ENCODE measurements at regions not wholly inside any gene's neighbourhood (a gene's known extent, or its start where the extent isn't known, plus 50 kb on each side); places are given as distances from the start of the nearest gene placed in this dataset.

GRCh38 chr20:55774628-55775027, 230.7 kb downstream of the CBLN4 start:
- no peak for DNase-seq (ENCODE audit: low read depth)
- H3K4me3 ChIP-seq (ENCODE audit: low read depth, low read length), result no peak overlapping the region
- TF ChIP-seq, protein P1, sequence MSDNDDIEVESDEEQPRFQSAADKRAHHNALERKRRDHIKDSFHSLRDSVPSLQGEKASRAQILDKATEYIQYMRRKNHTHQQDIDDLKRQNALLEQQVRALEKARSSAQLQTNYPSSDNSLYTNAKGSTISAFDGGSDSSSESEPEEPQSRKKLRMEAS (IDR thresholded peaks at IDR 0.05; ENCODE audit: low read depth, low read length), result no peak
- TF ChIP-seq, protein P2, sequence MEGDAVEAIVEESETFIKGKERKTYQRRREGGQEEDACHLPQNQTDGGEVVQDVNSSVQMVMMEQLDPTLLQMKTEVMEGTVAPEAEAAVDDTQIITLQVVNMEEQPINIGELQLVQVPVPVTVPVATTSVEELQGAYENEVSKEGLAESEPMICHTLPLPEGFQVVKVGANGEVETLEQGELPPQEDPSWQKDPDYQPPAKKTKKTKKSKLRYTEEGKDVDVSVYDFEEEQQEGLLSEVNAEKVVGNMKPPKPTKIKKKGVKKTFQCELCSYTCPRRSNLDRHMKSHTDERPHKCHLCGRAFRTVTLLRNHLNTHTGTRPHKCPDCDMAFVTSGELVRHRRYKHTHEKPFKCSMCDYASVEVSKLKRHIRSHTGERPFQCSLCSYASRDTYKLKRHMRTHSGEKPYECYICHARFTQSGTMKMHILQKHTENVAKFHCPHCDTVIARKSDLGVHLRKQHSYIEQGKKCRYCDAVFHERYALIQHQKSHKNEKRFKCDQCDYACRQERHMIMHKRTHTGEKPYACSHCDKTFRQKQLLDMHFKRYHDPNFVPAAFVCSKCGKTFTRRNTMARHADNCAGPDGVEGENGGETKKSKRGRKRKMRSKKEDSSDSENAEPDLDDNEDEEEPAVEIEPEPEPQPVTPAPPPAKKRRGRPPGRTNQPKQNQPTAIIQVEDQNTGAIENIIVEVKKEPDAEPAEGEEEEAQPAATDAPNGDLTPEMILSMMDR (IDR thresholded peaks at IDR 0.05; ENCODE audit: low read depth, low read length), result no peak
- TF ChIP-seq POLR2A (IDR thresholded peaks at IDR 0.05; ENCODE audit: extremely low read depth, insufficient read length), result no peak
- TF ChIP-seq MYC (IDR thresholded peaks at IDR 0.05; ENCODE audit: low read depth, low read length), result no peak

GRCh38 chr20:55761797-55762196, 243.5 kb downstream of the CBLN4 start:
- DNase-seq (ENCODE audit: low read depth), result no peak
- no peak overlapping the region for H3K4me3 ChIP-seq (ENCODE audit: low read depth, low read length)
- TF ChIP-seq MYC (IDR thresholded peaks at IDR 0.05; ENCODE audit: low read depth, low read length) (no peak), POLR2A (IDR thresholded peaks at IDR 0.05; ENCODE audit: extremely low read depth, insufficient read length) (no peak)
- TF ChIP-seq, protein P1 (IDR thresholded peaks at IDR 0.05; ENCODE audit: low read depth, low read length), result no peak
- TF ChIP-seq, protein P2 (IDR thresholded peaks at IDR 0.05; ENCODE audit: low read depth, low read length), result no peak

- H3K4me3 ChIP-seq (ENCODE audit: low read depth, low read length), result no peak overlapping the region
- no peak for DNase-seq (ENCODE audit: low read depth)
- TF ChIP-seq, protein P2 (IDR thresholded peaks at IDR 0.05; ENCODE audit: low read depth, low read length), result no peak
- TF ChIP-seq POLR2A (IDR thresholded peaks at IDR 0.05; ENCODE audit: extremely low read depth, insufficient read length), result no peak
Observed at GRCh38 chr20:55761100-55761499, 244.2 kb downstream of the CBLN4 start.

DNA sequence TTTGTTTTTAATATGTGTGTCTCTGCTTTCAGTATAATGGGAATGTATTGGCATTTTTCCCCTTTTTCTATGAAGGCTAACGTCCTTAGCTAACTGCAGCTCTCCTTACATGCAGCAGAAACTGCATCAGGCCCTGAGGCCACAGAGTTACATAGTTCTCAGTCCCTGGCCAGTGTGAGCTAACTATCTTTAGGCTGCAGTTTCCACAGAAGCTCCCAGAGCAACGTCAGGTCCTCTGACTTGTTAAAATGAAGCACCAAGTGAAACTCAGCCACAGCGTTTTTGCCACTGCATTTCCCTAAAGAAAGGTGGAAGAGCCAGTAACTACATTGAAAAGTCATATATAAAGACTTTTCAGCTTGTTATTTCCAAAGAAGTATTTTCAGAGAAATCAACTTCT, 244.7 kb downstream of the CBLN4 start:
- no peak overlapping the region for H3K4me3 ChIP-seq (ENCODE audit: low read depth, low read length)
- DNase-seq (ENCODE audit: low read depth), result no peak
- TF ChIP-seq, protein P1 (IDR thresholded peaks at IDR 0.05; ENCODE audit: low read depth, low read length), result no peak
- no peak for TF ChIP-seq POLR2A (IDR thresholded peaks at IDR 0.05; ENCODE audit: extremely low read depth, insufficient read length)
- TF ChIP-seq, protein P2 (IDR thresholded peaks at IDR 0.05; ENCODE audit: low read depth, low read length), result no peak
- no peak for TF ChIP-seq MYC (IDR thresholded peaks at IDR 0.05; ENCODE audit: low read depth, low read length)

- no peak overlapping the region for H3K4me3 ChIP-seq (ENCODE audit: low read depth, low read length)
- TF ChIP-seq, protein P2 (IDR thresholded peaks at IDR 0.05; ENCODE audit: low read depth, low read length), result no peak
- TF ChIP-seq, protein P1 (IDR thresholded peaks at IDR 0.05; ENCODE audit: low read depth, low read length), result no peak
- no peak for TF ChIP-seq MYC (IDR thresholded peaks at IDR 0.05; ENCODE audit: low read depth, low read length)
- no peak for TF ChIP-seq POLR2A (IDR thresholded peaks at IDR 0.05; ENCODE audit: extremely low read depth, insufficient read length)
- DNase-seq (ENCODE audit: low read depth), result no peak
Observed at GRCh38 chr20:55755861-55756260, 249.5 kb downstream of the CBLN4 start.

DNA sequence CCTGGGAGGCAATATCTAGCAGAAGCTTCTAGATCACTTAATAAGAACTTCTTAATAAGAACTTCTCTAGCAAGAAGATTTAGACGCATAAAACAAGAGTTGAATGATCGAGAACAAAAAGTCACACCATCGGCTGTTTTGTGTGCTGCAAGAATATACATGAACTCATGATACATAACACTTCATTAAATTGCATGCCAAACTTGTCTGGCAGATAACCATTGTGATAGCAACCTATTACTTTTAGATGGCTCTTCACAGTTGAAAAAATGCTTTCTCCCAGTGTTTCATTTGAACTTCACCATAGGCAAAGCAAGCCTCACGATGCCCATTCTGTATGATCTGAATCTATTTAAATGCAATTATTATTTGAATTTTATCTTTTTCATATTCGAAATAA, 249.9 kb downstream of the CBLN4 start:
- H3K4me3 ChIP-seq (ENCODE audit: low read depth, low read length), result no peak overlapping the region
- TF ChIP-seq, protein P2 (IDR thresholded peaks at IDR 0.05; ENCODE audit: low read depth, low read length), result no peak
- TF ChIP-seq POLR2A (IDR thresholded peaks at IDR 0.05; ENCODE audit: extremely low read depth, insufficient read length) (no peak), MYC (IDR thresholded peaks at IDR 0.05; ENCODE audit: low read depth, low read length) (no peak)
- TF ChIP-seq, protein P1 (IDR thresholded peaks at IDR 0.05; ENCODE audit: low read depth, low read length), result no peak
- DNase-seq (ENCODE audit: low read depth), result no peak
